ENCODE measurements at regions not wholly inside any gene's neighbourhood (a gene's known extent, or its start where the extent isn't known, plus 50 kb on each side); places are given as distances from the start of the nearest gene placed in this dataset.

DNA sequence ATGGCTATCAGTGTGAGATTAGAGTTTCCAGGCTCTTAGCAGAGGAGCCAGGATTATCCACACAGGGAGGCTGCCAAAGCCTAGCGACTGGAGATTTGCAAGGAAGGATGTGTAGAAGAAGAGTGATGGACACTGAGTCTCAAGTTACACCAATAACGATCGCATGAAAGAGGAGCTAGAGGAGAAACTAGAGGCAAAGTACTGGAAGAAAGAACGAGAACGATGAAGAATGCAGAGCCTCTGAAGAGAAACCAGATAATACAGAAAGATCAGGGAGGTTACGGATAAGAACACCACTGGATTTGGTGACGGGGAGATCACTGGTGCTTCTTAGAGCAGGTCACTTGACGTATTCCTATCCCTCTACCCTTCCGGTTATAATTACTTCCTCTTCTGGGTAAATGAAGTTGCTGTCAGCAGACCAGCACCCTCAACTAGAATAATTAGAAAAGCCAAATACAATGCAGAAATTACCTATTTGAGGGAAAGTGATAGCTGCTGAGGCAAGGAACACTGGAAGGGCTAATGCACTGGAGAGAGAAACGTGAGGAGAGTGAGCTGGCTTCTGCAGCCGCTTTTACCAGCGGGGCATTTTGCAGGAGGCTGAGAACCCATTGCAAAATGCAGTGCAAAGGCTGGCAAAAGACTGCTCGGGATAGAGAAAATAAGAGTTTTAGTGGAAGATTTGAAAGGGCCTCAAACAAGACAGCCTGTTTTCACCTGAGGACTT lies 93.1 kb upstream of the HIF1A start:
- no peak for DNase-seq (ENCODE audit: low read depth)
- no peak for TF ChIP-seq CTCF (IDR thresholded peaks at IDR 0.05; ENCODE audit: low read length, missing control alignments)
- H3K4me3 ChIP-seq (replicated peaks; ENCODE audit: low read depth, low read length) = no peak overlapping the region

DNA sequence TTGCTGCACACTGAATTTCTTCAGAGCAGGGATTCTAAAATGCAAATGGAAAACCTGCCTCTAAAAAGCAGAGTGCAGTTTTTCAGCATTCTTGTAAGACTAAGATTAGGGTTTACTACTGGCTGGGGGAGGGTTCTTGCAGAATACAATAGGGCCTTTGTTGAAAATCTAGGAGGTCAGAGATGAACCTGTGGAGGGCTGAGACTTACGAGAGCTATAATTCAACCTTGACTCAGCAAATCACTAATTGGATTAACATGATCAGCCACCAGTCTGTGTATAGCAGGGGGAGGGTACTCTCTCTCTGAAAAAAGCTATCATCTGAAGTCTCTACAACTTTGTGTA lies 92.6 kb upstream of the HIF1A start:
- H3K4me3 ChIP-seq (replicated peaks; ENCODE audit: low read depth, low read length) = no peak overlapping the region
- TF ChIP-seq CTCF (IDR thresholded peaks at IDR 0.05; ENCODE audit: low read length, missing control alignments) = no peak
- DNase-seq (ENCODE audit: low read depth) = peak; percentile 65

GRCh38 chr14:61603736-61604135 lies 91.6 kb upstream of the HIF1A start:
- TF ChIP-seq CTCF (IDR thresholded peaks at IDR 0.05; ENCODE audit: low read length, missing control alignments) = no peak
- H3K4me3 ChIP-seq (replicated peaks; ENCODE audit: low read depth, low read length) = no peak overlapping the region
- no peak for DNase-seq (ENCODE audit: low read depth)

DNA sequence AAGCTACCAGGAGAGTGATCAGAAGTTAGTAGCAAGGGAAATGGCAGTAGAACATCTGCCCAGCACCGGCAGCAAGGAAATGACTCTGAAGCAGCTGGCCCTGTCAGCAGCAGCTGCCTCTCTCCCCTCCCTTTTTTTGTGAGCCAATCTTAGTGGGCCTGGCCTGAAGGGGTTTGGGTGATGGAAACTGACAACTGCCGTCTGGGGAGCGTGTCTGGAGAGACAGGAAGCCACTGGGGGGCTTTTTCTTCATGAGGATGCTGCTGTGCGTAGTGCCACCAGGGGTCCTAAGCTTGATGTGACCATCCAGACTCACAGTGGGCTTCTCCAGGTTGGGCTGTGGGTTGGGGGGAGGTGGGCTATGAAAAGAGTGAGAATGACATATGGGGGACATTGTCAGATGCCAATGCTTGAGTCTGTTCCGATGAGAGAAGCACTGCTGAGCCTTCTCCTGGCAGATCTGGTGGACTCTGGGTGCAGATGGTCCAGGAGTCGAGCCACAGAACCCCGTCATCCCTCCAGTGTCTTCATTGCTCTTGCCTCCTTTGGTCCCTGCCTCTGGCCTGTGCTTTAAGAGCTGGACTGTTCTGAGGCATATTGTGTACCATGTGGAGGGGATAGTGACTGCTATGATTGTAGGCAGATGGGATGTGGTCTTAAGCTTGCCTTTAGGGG lies 87.6 kb upstream of the HIF1A start:
- H3K4me3 ChIP-seq (replicated peaks; ENCODE audit: low read depth, low read length) = no peak overlapping the region
- no peak for DNase-seq (ENCODE audit: low read depth)

GRCh38 chr14:61608245-61609165 lies 86.8 kb upstream of the HIF1A start:
- TF ChIP-seq CTCF (IDR thresholded peaks at IDR 0.05; ENCODE audit: low read length, missing control alignments) = no peak
- H3K4me3 ChIP-seq (replicated peaks; ENCODE audit: low read depth, low read length) = no peak overlapping the region
- peak; percentile 57 for DNase-seq (ENCODE audit: low read depth)

More for the DNA sequence above, 87.6 kb upstream of the HIF1A start:
- TF ChIP-seq CTCF (IDR thresholded peaks at IDR 0.05; ENCODE audit: low read length, missing control alignments) = no peak

- TF ChIP-seq CTCF (IDR thresholded peaks at IDR 0.05; ENCODE audit: low read length, missing control alignments) = no peak
- peak; percentile 58 for DNase-seq (ENCODE audit: low read depth)
Measured at GRCh38 chr14:61609191-61609843, 86.0 kb upstream of the HIF1A start.

More at GRCh38 chr14:61609191-61609843, 86.0 kb upstream of the HIF1A start:
- no peak overlapping the region for H3K4me3 ChIP-seq (replicated peaks; ENCODE audit: low read depth, low read length)
